Thyroid gland (tissue), 4 donors: ENCODE measurements at regions not wholly inside any gene's neighbourhood (a gene's known extent, or its start where the extent isn't known, plus 50 kb on each side); places are given as distances from the start of the nearest gene placed in this dataset.

ENCODE experiments used
- DNase-seq, 2 donors: peaks; one replicate each; pipeline ENCODE4 v3.0.0-alpha.2; 2019
- H3K27ac ChIP-seq, 3 donors: fragments of 200-600 bp; sonication (generic); 1 replicate in 2 of 3; 2 replicates in 1 of 3; pipeline ENCODE4 v1.5.1; 2016 to 2019; ENCODE audit warnings: mild to moderate bottlenecking in 1 of 3, moderate library complexity in 1 of 3
- H3K27me3 ChIP-seq: fragments of 200-600 bp; sonication (generic); one replicate; pipeline ENCODE4 v1.5.1; 2019
- H3K36me3 ChIP-seq, 2 donors: fragments of 200-600 bp; sonication (generic); one replicate each; pipeline ENCODE4 v1.5.1; 2016 to 2019
- H3K4me1 ChIP-seq, 2 donors: fragments of 200-600 bp; sonication (generic); one replicate each; pipeline ENCODE4 v1.5.1; 2017 to 2019
- H3K4me3 ChIP-seq, 3 donors: fragments of 200-600 bp; sonication (generic); replicated peaks in 1 of 3; 1 replicate in 2 of 3; 2 replicates in 1 of 3; pipeline ENCODE4 v1.5.1; 2016; ENCODE audit warnings: mild to moderate bottlenecking in 1 of 3
- H3K9me3 ChIP-seq: fragments of 200-600 bp; sonication (generic); one replicate; pipeline ENCODE4 v1.5.1; 2017
- POLR2A ChIP-seq, 2 donors: fragments of 450-650 bp; IDR thresholded peaks; one replicate each; pipeline ENCODE4 v1.6.1; 2017; ENCODE audit warnings: antibody characterized with exemption in 2 of 2, mild to moderate bottlenecking in 2 of 2, moderate library complexity in 1 of 2
- WGBS, 2 donors: methylation state at CpG; one replicate each; pipeline ENCODE4 v1.1.5; 2017; 5-methylcytosine and 5-hydroxymethylcytosine counted together
- intact Hi-C: fragments of 100-400 bp; cut with DNase I; formaldehyde crosslinking; loops from one replicate; pipeline ENCODE4 v1.15.1; 2023
- TF ChIP-seq, protein P1 (sequence below), 6 experiments: fragments of 200-600 bp in 3 of 6; fragments of 450-650 bp in 3 of 6; sonication (generic) in 3 of 6; IDR thresholded peaks; one replicate each; pipeline ENCODE4 v1.5.1; 2016 to 2019; ENCODE audit warnings: antibody characterized with exemption in 6 of 6, mild to moderate bottlenecking in 2 of 6, inconsistent platforms in 1 of 6, moderate library complexity in 1 of 6

GRCh38 chr1:106603616-106604015, 452.9 kb upstream of the PRMT6 start:
- no peaks in the 10 kb centered on the region for H3K27me3 ChIP-seq
- intact Hi-C loops, result no loop called here
- no peak for TF ChIP-seq POLR2A (IDR thresholded peaks at IDR 0.05)
- TF ChIP-seq, protein P1, sequence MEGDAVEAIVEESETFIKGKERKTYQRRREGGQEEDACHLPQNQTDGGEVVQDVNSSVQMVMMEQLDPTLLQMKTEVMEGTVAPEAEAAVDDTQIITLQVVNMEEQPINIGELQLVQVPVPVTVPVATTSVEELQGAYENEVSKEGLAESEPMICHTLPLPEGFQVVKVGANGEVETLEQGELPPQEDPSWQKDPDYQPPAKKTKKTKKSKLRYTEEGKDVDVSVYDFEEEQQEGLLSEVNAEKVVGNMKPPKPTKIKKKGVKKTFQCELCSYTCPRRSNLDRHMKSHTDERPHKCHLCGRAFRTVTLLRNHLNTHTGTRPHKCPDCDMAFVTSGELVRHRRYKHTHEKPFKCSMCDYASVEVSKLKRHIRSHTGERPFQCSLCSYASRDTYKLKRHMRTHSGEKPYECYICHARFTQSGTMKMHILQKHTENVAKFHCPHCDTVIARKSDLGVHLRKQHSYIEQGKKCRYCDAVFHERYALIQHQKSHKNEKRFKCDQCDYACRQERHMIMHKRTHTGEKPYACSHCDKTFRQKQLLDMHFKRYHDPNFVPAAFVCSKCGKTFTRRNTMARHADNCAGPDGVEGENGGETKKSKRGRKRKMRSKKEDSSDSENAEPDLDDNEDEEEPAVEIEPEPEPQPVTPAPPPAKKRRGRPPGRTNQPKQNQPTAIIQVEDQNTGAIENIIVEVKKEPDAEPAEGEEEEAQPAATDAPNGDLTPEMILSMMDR (IDR thresholded peaks at IDR 0.05), result no peak
- H3K27ac ChIP-seq, result no peak overlapping the region
- no peaks in the 10 kb centered on the region for H3K9me3 ChIP-seq
- H3K36me3 ChIP-seq, result no peaks in the 10 kb centered on the region
- H3K4me3 ChIP-seq, result no peak overlapping the region
- no peaks in the 10 kb centered on the region for H3K4me1 ChIP-seq
- 78 to 93% methylated on average over 1 of the region's 1 CpG for WGBS, 2 donors
- DNase-seq, result no peak

- Histone ChIP-seq H3K27ac (no peak overlapping the region), H3K9me3 (no peaks in the 10 kb centered on the region), H3K27me3 (no peaks in the 10 kb centered on the region), H3K4me3 (no peak overlapping the region), H3K36me3 (no peaks in the 10 kb centered on the region), H3K4me1 (no peaks in the 10 kb centered on the region)
- intact Hi-C loops, result no loop called here
- DNase-seq, result no peak
- TF ChIP-seq, protein P1 (IDR thresholded peaks at IDR 0.05), result no peak
- no peak for TF ChIP-seq POLR2A (IDR thresholded peaks at IDR 0.05)
Measured at GRCh38 chr1:106608841-106609240, 447.6 kb upstream of the PRMT6 start.

DNA sequence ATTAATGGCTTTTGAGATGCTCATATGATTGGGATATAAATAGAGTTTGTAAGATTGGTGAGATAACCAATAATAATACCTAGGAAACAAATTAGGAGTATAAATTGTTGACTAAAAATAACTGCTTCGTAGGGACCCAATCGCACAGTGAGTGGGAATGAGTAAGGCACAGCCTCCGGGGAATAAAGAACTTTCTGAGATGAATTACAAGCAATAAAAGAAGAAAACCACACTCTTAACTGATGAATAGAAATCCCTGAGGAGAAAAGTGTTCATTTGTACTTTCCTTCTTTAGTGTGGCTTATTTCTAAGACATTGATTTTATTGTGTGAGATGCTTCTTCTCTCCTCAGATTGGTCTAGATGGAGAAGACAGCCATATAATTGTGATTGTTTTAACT, 443.4 kb upstream of the PRMT6 start:
- Histone ChIP-seq H3K27me3 (no peaks in the 10 kb centered on the region), H3K9me3 (no peaks in the 10 kb centered on the region), H3K4me1 (no peaks in the 10 kb centered on the region), H3K27ac (no peak overlapping the region), H3K4me3 (no peak overlapping the region), H3K36me3 (no peaks in the 10 kb centered on the region)
- WGBS, 2 donors, result 86% methylated on average over 3 of the region's 3 CpGs
- intact Hi-C loops, result no loop called here
- TF ChIP-seq, protein P1 (IDR thresholded peaks at IDR 0.05), result no peak
- no peak for TF ChIP-seq POLR2A (IDR thresholded peaks at IDR 0.05)
- no peak for DNase-seq

GRCh38 chr1:106613861-106614260, 442.6 kb upstream of the PRMT6 start:
- H3K4me3 ChIP-seq, result no peak overlapping the region
- DNase-seq, result no peak
- no peak for TF ChIP-seq POLR2A (IDR thresholded peaks at IDR 0.05)
- H3K4me1 ChIP-seq, result no peaks in the 10 kb centered on the region
- H3K9me3 ChIP-seq, result no peaks in the 10 kb centered on the region
- 62 to 69% methylated on average over 5 of the region's 5 CpGs for WGBS, 2 donors
- no peaks in the 10 kb centered on the region for H3K36me3 ChIP-seq
- no peaks in the 10 kb centered on the region for H3K27me3 ChIP-seq
- no peak overlapping the region for H3K27ac ChIP-seq
- intact Hi-C loops, result no loop called here

GRCh38 chr1:106615473-106615872, 441.0 kb upstream of the PRMT6 start:
- Histone ChIP-seq H3K4me1 (no peaks in the 10 kb centered on the region), H3K27me3 (no peaks in the 10 kb centered on the region), H3K4me3 (no peak overlapping the region), H3K27ac (no peak overlapping the region), H3K36me3 (no peaks in the 10 kb centered on the region), H3K9me3 (no peaks in the 10 kb centered on the region)
- TF ChIP-seq, protein P1 (IDR thresholded peaks at IDR 0.05), result no peak
- TF ChIP-seq POLR2A (IDR thresholded peaks at IDR 0.05), result no peak
- intact Hi-C loops, result no loop called here
- 79 to 80% methylated on average over 2 of the region's 2 CpGs for WGBS, 2 donors
- DNase-seq, result no peak
